HepG2 (cell line): ENCODE measurements at regions not wholly inside any gene's neighbourhood (a gene's known extent, or its start where the extent isn't known, plus 50 kb on each side); places are given as distances from the start of the nearest gene placed in this dataset.

ENCODE experiments used
- ATAC-seq: fragments of 200-7000 bp; cut with Tn5 transposase; 3 replicates; pipeline ENCODE4 v1.9.1; 2020; ENCODE audit warnings: mild to moderate bottlenecking, moderate library complexity
- BruUV-seq: library from RNA; stranded (reverse); fragments of 400-500 nt; replicated peaks from 2 replicates; lab custom pipeline; 2021; lab: Mats Ljungman, UMichigan
- CTCF ChIA-PET: fragments of 300-600 bp; formaldehyde crosslinking; extraction: SDS; loops from one replicate; lab custom pipeline; 2021; ENCODE audit warnings: low total read pairs, inconsistent platforms, low intra/inter-chr PET ratio; lab: Yijun Ruan, JAX
- POLR2A ChIA-PET: fragments of 350-600 bp; sonication (Branson Sonifier 250); formaldehyde crosslinking; loops from one replicate; lab custom pipeline; 2020; ENCODE audit warnings: antibody characterized with exemption, inconsistent platforms; lab: Yijun Ruan, JAX
- DNase-seq: peaks from one replicate; pipeline ENCODE4 v3.0.0-alpha.2; 2015; ENCODE audit warnings: low spot score
- FAIRE-seq: peaks from 3 replicates; lab custom pipeline; 2011; peaks lifted over from hg19 to GRCh38; lab: Jason Lieb, UNC
- H2AFZ ChIP-seq: one replicate; pipeline ENCODE4 v1.6.1; 2011; ENCODE audit warnings: low read length, inconsistent platforms
- H3K27ac ChIP-seq: fragments of 300-600 bp; 3 replicates; pipeline ENCODE4 v1.8.0; 2011; ENCODE audit warnings: mixed run types, mild to moderate bottlenecking, mixed read lengths, low read length, inconsistent platforms; ENCODE audit not compliant: insufficient read depth; ENCODE audit errors: extremely low read length
- H3K27me3 ChIP-seq, 2 experiments: fragments of 200-600 bp in 1 of 2; 2 replicates in 1 of 2; 3 replicates in 1 of 2; pipeline versions ENCODE4 v1.6.0 to v1.8.0; 2011; ENCODE audit warnings: low read length in 2 of 2, mild to moderate bottlenecking in 2 of 2, moderate library complexity in 2 of 2, inconsistent platforms in 1 of 2; ENCODE audit not compliant: insufficient read depth in 2 of 2, control insufficient read depth in 1 of 2
- H3K36me3 ChIP-seq, 2 experiments: fragments of 200-600 bp in 1 of 2; replicated peaks in 1 of 2; 2 replicates in 1 of 2; 3 replicates in 1 of 2; pipeline versions ENCODE4 v1.5.1 to v1.8.0; 2011; ENCODE audit warnings: low read length in 2 of 2, inconsistent platforms in 1 of 2; ENCODE audit not compliant: insufficient read depth in 2 of 2, control insufficient read depth in 1 of 2
- H3K4me1 ChIP-seq: 2 replicates; pipeline ENCODE4 v1.5.1; 2012; ENCODE audit warnings: low read length, inconsistent platforms; ENCODE audit not compliant: insufficient read depth
- H3K4me2 ChIP-seq: 2 replicates; pipeline ENCODE4 v1.6.0; 2011; ENCODE audit warnings: low read depth, low read length, inconsistent platforms
- H3K4me3 ChIP-seq, 3 experiments: fragments of 200-600 bp in 1 of 3; sonication (generic), shearing (Covaris generic) in 1 of 3; replicated peaks in 1 of 3; 2 replicates each; pipeline ENCODE4 v1.5.1; 2011 to 2016; ENCODE audit warnings: low read length in 3 of 3, inconsistent platforms in 2 of 3, low read depth in 2 of 3, mild to moderate bottlenecking in 2 of 3, control low read depth in 1 of 3, mixed read lengths in 1 of 3; ENCODE audit not compliant: insufficient read depth in 1 of 3
- H3K79me2 ChIP-seq: one replicate; pipeline ENCODE4 v1.6.1; 2011; ENCODE audit warnings: low read length, inconsistent platforms; ENCODE audit not compliant: insufficient read depth
- H3K9ac ChIP-seq: 2 replicates; pipeline ENCODE4 v1.6.0; 2011; ENCODE audit warnings: mild to moderate bottlenecking, low read depth, low read length, inconsistent platforms; ENCODE audit not compliant: insufficient read depth
- H3K9me3 ChIP-seq: 2 replicates; pipeline ENCODE4 v1.5.1; 2012; ENCODE audit warnings: mild to moderate bottlenecking, low read length
- H4K20me1 ChIP-seq: 2 replicates; pipeline ENCODE4 v1.6.0; 2011; ENCODE audit warnings: inconsistent platforms, mild to moderate bottlenecking, low read length, moderate library complexity; ENCODE audit not compliant: insufficient read depth
- ATF7-NPFF ChIP-seq: sonication (generic); formaldehyde crosslinking; IDR thresholded peaks from 2 replicates; pipeline ENCODE4 v1.8.1; 2023; ENCODE audit warnings: mild to moderate bottlenecking, low read depth, missing genetic modification reagents, moderate library complexity
- FOSL1 ChIP-seq: sonication (generic); formaldehyde crosslinking; IDR thresholded peaks from 2 replicates; pipeline ENCODE4 v1.9.0; 2021; ENCODE audit warnings: missing genetic modification reagents, borderline replicate concordance
- ISX ChIP-seq: sonication (generic); formaldehyde crosslinking; conservative IDR thresholded peaks from 2 replicates; pipeline ENCODE4 v1.5.0; 2020; ENCODE audit warnings: missing genetic modification reagents
- JARID2 ChIP-seq: sonication (generic); formaldehyde crosslinking; IDR thresholded peaks from 2 replicates; pipeline ENCODE4 v1.8.1; 2023; ENCODE audit warnings: missing genetic modification reagents, inconsistent platforms; ENCODE audit not compliant: insufficient replicate concordance
- NFKBIZ ChIP-seq: IDR thresholded peaks from 2 replicates; pipeline ENCODE4 v1.6.1; 2018; ENCODE audit warnings: missing genetic modification reagents, missing compliant biosample characterization
- NR2F6 ChIP-seq, 2 experiments: IDR thresholded peaks; 2 replicates each; pipeline ENCODE4 v1.6.1; 2016; ENCODE audit warnings: antibody characterized with exemption in 1 of 2, mild to moderate bottlenecking in 1 of 2
- RNF2 ChIP-seq: fragments of 450-650 bp; conservative IDR thresholded peaks from 2 replicates; pipeline ENCODE4 v1.6.1; 2016; ENCODE audit warnings: low read depth
- TCF12 ChIP-seq, 2 experiments: fragments of 450-650 bp in 1 of 2; sonication (generic) in 1 of 2; formaldehyde crosslinking in 1 of 2; IDR thresholded peaks; 2 replicates each; pipeline versions ENCODE4 v1.6.1 to v1.8.0; 2017 to 2022; ENCODE audit warnings: antibody characterized with exemption in 1 of 2, mild to moderate bottlenecking in 1 of 2, missing genetic modification reagents in 1 of 2, moderate library complexity in 1 of 2
- TMF1 ChIP-seq: sonication (generic); formaldehyde crosslinking; IDR thresholded peaks from 2 replicates; pipeline ENCODE4 v1.8.1; 2022; ENCODE audit warnings: low read depth, missing genetic modification reagents
- ZNF224 ChIP-seq: sonication (generic); formaldehyde crosslinking; IDR thresholded peaks from 2 replicates; pipeline ENCODE4 v1.5.0; 2020; ENCODE audit warnings: mild to moderate bottlenecking, missing genetic modification reagents
- ZNF282 ChIP-seq: fragments of 450-650 bp; IDR thresholded peaks from 2 replicates; pipeline ENCODE4 v1.6.1; 2018; ENCODE audit not compliant: partially characterized antibody
- ZNF317 ChIP-seq: sonication (generic); formaldehyde crosslinking; IDR thresholded peaks from 2 replicates; pipeline ENCODE4 v1.5.0; 2020; ENCODE audit warnings: mild to moderate bottlenecking, missing genetic modification reagents
- ZNF44 ChIP-seq: sonication (generic); formaldehyde crosslinking; IDR thresholded peaks from 2 replicates; pipeline ENCODE4 v1.5.1; 2020; ENCODE audit warnings: mild to moderate bottlenecking, missing genetic modification reagents
- ZNF496 ChIP-seq: sonication (generic); formaldehyde crosslinking; IDR thresholded peaks from 2 replicates; pipeline ENCODE4 v1.8.1; 2023; ENCODE audit warnings: mild to moderate bottlenecking, moderate library complexity, missing genetic modification reagents; ENCODE audit not compliant: insufficient replicate concordance
- ZNF788 ChIP-seq: sonication (generic); formaldehyde crosslinking; IDR thresholded peaks from 2 replicates; pipeline ENCODE4 v1.5.0; 2020; ENCODE audit warnings: mild to moderate bottlenecking, missing genetic modification reagents, borderline replicate concordance
- WGBS: methylation state at CpG from one replicate; pipeline ENCODE4 v1.1.6; 2017; ENCODE audit warnings: low lambda C conversion rate; 5-methylcytosine and 5-hydroxymethylcytosine counted together
- in situ Hi-C: cut with HindIII; loops from 2 replicates; pipeline ENCODE4 v1.10.0; 2017; ENCODE audit warnings: low pct_unique_long_range_greater_than_20kb; ENCODE audit not compliant: extremely low pct_ligation_motif_present
- intact Hi-C: fragments of 100-400 bp; cut with micrococcal nuclease; formaldehyde crosslinking; loops from one replicate; pipeline ENCODE4 v1.10.0; 2022; ENCODE audit not compliant: unreplicated experiment
- TF ChIP-seq, protein P1 (sequence below): sonication (generic); formaldehyde crosslinking; IDR thresholded peaks from 2 replicates; pipeline ENCODE4 v1.8.1; 2022; ENCODE audit warnings: low read depth, mild to moderate bottlenecking, missing genetic modification reagents
- TF ChIP-seq, protein P2 (sequence below): sonication (generic); formaldehyde crosslinking; IDR thresholded peaks from 2 replicates; pipeline ENCODE4 v1.4.0; 2020; ENCODE audit warnings: missing genetic modification reagents, borderline replicate concordance
- TF ChIP-seq, protein P3 (sequence below): sonication (generic); formaldehyde crosslinking; IDR thresholded peaks from 2 replicates; pipeline ENCODE4 v1.8.0; 2022; ENCODE audit warnings: missing genetic modification reagents, low read depth, mild to moderate bottlenecking, borderline replicate concordance
- TF ChIP-seq, protein P4 (sequence below): sonication (generic); formaldehyde crosslinking; IDR thresholded peaks from 2 replicates; pipeline ENCODE4 v1.4.0; 2020; ENCODE audit warnings: low read depth, mild to moderate bottlenecking, missing genetic modification reagents

- TF ChIP-seq, protein P1, sequence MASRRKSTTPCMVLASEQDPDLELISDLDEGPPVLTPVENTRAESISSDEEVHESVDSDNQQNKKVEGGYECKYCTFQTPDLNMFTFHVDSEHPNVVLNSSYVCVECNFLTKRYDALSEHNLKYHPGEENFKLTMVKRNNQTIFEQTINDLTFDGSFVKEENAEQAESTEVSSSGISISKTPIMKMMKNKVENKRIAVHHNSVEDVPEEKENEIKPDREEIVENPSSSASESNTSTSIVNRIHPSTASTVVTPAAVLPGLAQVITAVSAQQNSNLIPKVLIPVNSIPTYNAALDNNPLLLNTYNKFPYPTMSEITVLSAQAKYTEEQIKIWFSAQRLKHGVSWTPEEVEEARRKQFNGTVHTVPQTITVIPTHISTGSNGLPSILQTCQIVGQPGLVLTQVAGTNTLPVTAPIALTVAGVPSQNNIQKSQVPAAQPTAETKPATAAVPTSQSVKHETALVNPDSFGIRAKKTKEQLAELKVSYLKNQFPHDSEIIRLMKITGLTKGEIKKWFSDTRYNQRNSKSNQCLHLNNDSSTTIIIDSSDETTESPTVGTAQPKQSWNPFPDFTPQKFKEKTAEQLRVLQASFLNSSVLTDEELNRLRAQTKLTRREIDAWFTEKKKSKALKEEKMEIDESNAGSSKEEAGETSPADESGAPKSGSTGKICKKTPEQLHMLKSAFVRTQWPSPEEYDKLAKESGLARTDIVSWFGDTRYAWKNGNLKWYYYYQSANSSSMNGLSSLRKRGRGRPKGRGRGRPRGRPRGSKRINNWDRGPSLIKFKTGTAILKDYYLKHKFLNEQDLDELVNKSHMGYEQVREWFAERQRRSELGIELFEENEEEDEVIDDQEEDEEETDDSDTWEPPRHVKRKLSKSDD, result no peak
- TF ChIP-seq TMF1 (CRISPR knock-in tag) (no peak), JARID2 (CRISPR knock-in tag) (no peak), NFKBIZ (no peak), ZNF496 (CRISPR knock-in tag) (no peak), FOSL1 (CRISPR knock-in tag) (no peak)
- TF ChIP-seq, protein P2, sequence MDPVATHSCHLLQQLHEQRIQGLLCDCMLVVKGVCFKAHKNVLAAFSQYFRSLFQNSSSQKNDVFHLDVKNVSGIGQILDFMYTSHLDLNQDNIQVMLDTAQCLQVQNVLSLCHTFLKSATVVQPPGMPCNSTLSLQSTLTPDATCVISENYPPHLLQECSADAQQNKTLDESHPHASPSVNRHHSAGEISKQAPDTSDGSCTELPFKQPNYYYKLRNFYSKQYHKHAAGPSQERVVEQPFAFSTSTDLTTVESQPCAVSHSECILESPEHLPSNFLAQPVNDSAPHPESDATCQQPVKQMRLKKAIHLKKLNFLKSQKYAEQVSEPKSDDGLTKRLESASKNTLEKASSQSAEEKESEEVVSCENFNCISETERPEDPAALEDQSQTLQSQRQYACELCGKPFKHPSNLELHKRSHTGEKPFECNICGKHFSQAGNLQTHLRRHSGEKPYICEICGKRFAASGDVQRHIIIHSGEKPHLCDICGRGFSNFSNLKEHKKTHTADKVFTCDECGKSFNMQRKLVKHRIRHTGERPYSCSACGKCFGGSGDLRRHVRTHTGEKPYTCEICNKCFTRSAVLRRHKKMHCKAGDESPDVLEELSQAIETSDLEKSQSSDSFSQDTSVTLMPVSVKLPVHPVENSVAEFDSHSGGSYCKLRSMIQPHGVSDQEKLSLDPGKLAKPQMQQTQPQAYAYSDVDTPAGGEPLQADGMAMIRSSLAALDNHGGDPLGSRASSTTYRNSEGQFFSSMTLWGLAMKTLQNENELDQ (CRISPR knock-in tag), result no peak
- TF ChIP-seq, all 625 proteins: peak for 5
These were observed 245.2 kb downstream of the DLEU7 start (continued) for GRCh38 chr13:50598338-50598737.

DNA sequence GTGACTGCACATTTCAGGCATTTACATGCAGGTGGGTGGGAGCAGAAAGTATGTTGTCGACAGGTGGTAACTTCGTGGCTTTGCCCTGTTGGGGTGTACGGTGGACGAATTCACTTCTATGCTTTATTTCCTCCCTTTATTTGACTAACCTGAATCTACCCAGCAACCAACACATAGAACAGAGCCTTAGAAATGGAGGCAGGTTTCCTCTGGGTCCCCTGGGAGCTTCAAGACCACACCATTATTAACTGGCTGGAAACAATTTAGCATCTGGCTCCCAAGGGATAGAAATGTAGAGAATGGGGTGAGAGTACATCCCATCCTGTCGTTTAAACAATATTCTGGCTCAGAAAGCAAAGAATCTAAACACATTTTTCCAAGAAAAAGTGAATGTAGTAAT is 244.4 kb downstream of the DLEU7 start:
- DNase-seq, result no peak
- no peak for TF ChIP-seq NR2F6 (IDR thresholded peaks at IDR 0.05)
- TF ChIP-seq NR2F6 (CRISPR knock-in tag; IDR thresholded peaks at IDR 0.05), result no peak
- TF ChIP-seq ZNF44 (CRISPR knock-in tag), result no peak
- no peak for TF ChIP-seq ZNF224 (CRISPR knock-in tag)
- TF ChIP-seq RNF2, result no peak
- TF ChIP-seq TCF12 (IDR thresholded peaks at IDR 0.05), result no peak
- TF ChIP-seq TCF12 (CRISPR knock-in tag; IDR thresholded peaks at IDR 0.05), result no peak
- no peak for TF ChIP-seq ATF7-NPFF
- TF ChIP-seq, protein P3, sequence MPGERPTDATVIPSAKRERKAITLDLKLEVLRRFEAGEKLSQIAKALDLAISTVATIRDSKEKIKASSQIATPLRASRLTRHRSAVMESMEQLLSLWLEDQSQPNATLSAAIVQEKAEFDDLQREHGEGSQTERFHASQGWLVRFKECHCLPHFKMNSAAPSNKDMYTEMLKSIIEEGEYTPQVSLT (CRISPR knock-in tag), result no peak
- no peak for TF ChIP-seq ISX
- TF ChIP-seq, protein P4, sequence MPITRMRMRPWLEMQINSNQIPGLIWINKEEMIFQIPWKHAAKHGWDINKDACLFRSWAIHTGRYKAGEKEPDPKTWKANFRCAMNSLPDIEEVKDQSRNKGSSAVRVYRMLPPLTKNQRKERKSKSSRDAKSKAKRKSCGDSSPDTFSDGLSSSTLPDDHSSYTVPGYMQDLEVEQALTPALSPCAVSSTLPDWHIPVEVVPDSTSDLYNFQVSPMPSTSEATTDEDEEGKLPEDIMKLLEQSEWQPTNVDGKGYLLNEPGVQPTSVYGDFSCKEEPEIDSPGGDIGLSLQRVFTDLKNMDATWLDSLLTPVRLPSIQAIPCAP, result no peak
- TF ChIP-seq ZNF788 (CRISPR knock-in tag), result no peak
- TF ChIP-seq ZNF317 (CRISPR knock-in tag), result no peak
- TF ChIP-seq ZNF282, result no peak
- TF ChIP-seq, all 625 proteins: peak for 0
- no peak overlapping the region for H3K4me2 ChIP-seq
- H3K9me3 ChIP-seq, result no peaks in the 10 kb centered on the region
- no peak for ATAC-seq
- POLR2A ChIA-PET, result no interaction called here
- H3K79me2 ChIP-seq, result no peaks in the 10 kb centered on the region
- no peaks in the 10 kb centered on the region for H4K20me1 ChIP-seq
- H3K4me1 ChIP-seq, result peaks cover 46% of the 10 kb centered on the region
- intact Hi-C loops (no loop called here), in situ Hi-C loops (no loop called here)
- no peaks in the 10 kb centered on the region for H3K27me3 ChIP-seq
- BruUV-seq, result no TSS peak
- no peak for FAIRE-seq
- H2AFZ ChIP-seq, result no peak overlapping the region
- H3K4me3 ChIP-seq, result no peak overlapping the region
- H3K36me3 ChIP-seq, result no peaks in the 10 kb centered on the region
- 81% methylated on average over 5 of the region's 5 CpGs for WGBS
- CTCF ChIA-PET, result no interaction called here
- no peak overlapping the region for H3K27ac ChIP-seq
- H3K9ac ChIP-seq, result no peak overlapping the region
